DLD1 (cell line): ENCODE measurements at regions not wholly inside any gene's neighbourhood (a gene's known extent, or its start where the extent isn't known, plus 50 kb on each side); places are given as distances from the start of the nearest gene placed in this dataset.
"Not testable (repeated sequence)": the region's sequence is repeated elsewhere in the genome, so short reads cannot be mapped to it uniquely, and the experiment has no call there.

Experiments
- in situ Hi-C: cut with HindIII; loops from 2 replicates; pipeline ENCODE4 v1.10.0; 2017; ENCODE audit warnings: low sequenced_read_pairs

DNA sequence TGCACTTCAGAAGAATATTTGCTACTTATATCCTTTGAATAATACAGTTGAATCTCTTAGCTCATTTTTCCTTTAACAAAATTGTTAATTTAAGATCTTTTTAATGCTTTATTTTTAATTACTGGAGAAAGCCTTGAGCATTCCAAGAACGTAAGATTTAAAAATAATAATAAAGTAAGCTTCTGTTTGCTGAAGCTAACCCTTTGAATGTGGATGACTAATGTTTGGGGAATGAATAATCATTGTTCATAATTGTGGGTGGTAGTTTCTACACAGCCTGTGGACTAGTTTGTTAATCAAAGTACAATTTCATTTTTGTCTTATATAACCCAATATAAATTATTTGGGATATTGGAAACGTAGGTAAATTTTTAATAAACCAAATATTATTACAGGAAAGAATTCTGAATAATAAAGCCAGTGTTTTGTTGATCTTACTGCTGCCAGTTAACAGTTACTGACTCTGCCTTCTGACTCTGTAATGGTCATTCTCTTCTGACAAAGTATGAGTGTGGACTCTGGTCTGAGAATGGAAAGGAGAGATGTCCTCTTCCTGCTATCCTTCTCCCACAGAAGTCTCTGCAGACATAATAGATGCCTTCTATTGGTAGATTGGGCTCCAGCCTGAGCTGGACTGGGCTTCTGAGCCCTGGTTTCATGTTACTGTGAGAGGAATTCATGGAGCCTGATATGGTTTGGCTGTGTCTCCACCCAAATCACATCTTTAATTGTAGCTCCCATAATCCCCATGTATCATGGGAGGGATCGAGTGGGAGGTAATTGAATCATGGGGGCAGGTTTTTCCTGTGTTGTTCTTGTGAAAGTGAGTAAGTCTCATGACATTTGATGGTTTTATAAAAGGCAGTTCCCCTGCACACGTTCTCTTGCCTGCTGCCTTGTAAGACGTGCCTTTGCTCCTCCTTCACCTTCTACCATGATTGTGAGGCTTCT, 292.7 kb upstream of the SLC39A10 start:
- in situ Hi-C loops: no loop called here

DNA sequence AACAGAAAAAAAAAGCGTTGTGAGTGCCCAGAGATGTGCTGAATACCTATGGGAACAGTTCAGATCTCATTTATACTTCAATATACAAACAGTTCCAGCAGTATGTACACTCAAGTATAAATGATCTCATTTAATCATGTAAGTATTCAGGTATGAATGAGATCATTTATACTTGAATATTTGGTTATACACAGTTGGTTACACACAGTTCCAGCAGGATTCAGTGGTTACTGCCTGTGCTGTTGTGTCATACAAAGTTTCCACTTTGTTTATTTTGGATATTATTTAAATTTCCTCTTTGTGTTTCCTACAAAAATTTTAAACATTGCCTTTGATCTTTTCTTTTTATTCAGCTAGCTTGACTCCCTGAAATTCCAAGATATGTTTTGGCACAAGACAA, 293.5 kb upstream of the SLC39A10 start:
- in situ Hi-C loops: no loop called here

DNA sequence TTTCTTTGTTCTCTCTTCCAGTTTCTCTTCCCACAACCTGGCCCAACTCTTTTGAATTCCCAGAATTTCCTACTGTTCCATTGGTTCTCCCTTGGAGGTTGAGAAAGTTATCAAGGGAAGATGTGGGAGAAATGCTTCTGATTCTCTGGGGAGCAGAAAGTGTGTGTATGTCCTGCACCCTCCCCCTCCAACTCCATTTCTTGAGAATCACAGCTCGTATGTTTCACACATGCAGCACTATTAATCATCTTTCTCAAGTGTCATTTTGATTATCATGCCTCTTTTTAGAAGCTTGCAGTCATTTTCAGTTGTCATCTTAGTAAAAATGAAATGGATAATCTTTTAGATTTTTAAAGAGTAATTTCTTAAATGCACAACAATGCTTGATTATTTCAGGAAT, 296.8 kb upstream of the SLC39A10 start:
- in situ Hi-C loops: no loop called here

DNA sequence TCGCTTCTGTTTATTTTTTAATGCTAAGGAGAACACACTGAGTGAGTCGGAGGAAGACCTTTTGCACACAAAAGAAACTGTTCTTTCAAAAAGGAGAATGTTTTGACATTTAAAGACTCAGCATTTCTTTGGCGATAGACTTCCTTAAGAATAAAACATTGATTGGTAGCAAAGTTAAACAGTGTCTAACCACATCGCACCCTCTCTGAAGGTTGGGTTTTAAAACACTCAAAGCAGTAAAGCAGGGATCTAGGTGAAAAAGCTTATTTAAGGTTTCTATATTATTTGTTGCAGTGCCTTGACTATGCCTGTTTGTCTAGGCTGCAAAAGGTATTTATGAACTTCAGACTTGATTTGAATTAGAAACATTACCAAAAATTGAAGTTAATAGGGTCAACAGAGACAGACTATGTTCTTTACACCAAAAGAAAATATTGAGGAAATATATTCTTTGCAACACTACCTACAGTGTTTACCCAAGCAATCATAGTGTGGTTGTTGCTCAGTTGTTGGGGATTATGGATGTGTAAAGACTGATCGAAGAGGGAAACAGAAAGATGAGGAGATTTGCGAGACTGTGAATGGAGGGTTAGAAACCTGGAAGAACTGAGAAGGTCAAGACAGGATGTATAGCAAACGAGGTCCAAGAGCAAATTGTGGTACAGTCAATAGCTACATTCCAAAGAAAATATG, 297.8 kb upstream of the SLC39A10 start:
- in situ Hi-C loops: no loop called here

DNA sequence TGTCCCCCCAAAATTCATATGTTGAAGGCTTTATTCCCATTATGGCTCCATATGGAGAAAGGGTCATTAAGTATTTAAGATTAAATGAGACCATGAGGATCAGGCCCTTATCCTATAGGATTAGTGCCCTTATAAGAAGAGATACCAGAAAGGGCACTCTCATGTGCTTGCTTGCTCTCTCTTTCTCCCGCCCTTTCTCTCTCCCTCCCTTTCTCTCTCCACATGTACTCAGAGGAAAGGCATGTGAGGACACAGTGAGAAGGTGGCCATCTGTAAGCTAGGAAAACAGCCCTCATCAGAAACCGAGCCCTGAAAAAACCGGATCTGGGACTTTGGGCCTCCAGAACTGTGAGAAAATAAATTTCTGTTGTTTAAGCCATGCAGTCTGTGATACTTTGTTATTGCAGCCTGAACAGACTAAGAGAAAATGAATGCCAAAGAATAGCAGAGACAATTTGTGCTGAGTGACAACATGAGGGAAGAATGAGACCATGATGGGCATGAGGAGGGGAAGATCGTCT, 300.0 kb upstream of the SLC39A10 start:
- in situ Hi-C loops: no loop called here

DNA sequence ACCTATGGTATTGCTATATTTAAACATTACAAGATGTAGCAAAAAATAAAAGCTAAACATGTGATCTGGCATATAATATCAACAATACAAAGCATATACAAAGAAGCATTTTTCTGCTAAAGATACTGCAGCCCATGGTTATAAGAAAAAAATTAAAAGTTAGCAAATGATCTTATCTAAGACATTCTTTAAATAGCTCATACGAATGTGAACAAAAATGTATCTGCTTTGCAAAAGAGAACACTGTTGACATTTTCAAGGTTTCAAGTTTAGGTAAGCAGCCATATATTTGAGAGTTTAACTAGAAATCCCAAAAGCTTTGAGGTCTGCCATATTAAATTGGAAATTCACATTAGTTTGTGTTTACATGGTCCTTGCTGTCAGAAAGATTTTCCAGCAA, 301.0 kb upstream of the SLC39A10 start:
- in situ Hi-C loops: no loop called here

GRCh38 chr2:195352581-195352980, 304.4 kb upstream of the SLC39A10 start:
- in situ Hi-C loops: no loop called here

DNA sequence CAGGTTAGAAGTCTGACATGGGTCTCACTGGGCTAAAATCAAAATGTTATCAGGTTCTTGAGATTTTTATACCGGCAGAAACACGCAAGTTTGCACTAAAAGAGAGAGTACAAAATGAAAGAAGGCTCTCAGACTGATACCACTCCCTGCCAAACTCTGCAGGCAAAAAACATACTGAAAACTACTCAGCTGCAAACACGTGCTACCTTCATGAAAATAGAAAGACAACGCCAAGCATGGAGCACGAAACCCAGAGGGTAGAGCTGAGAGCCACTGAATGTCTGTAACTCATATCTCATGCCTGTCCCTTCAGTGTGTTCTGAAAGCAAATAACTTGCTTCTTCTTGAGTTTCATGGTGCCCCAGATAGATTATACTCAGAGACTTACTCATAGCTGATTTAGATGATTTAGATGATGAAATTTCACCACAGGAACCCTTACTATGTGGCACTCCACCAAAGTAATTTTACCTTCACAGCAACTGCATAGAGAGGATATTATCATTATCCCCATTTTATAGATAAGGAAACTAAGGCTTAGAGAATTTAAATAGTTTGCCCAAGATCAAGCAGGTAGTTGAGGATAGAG, 313.0 kb upstream of the SLC39A10 start:
- in situ Hi-C loops: no loop called here

- in situ Hi-C loops: no loop called here
These were observed 313.5 kb upstream of the SLC39A10 start for GRCh38 chr2:195343540-195343939.

DNA sequence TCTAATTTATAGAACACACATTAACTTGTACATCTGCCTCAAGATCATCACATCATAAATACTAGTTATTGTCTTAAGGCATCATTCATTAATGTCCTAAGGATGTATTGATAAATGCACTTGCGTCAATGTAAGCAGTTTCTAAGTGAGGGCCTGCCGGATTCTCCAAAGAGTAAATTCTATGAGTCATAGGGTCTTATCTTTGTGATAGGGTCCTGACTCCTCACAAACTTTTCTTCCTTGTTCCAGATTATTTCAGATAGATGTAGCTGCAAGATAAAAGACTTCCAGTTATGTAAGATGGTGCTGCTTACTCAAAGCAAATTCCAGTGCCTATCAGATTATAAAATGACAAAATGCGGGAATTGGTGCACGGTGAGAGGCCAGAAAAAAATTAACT, 315.0 kb upstream of the SLC39A10 start:
- in situ Hi-C loops: no loop called here

GRCh38 chr2:195338856-195339255, 318.2 kb upstream of the SLC39A10 start:
- in situ Hi-C loops: no loop called here

GRCh38 chr2:195337597-195337996, 319.4 kb upstream of the SLC39A10 start:
- in situ Hi-C loops: no loop called here

GRCh38 chr2:195333869-195334268, 323.2 kb upstream of the SLC39A10 start:
- in situ Hi-C loops: no loop called here

- in situ Hi-C loops: no loop called here
These were observed 325.1 kb upstream of the SLC39A10 start for GRCh38 chr2:195331966-195332365.

DNA sequence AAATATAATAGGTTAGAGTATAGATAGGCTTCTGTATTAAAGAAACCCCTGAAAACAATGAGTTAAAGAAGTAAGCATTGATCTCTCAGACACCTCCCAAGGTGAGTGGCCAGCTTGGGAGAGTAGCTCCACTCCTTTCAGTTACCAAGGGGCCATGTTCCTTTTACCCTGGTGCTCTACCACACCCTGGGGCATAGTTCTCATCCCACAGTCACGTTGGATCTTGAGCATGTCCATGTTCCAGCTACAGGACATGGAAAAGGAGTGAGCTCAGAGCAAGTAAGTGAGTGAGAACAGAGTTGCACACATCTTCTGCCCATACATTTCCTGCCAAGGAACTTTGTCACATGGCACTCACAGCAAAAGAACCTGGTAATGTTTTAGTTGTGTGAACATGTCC, 325.9 kb upstream of the SLC39A10 start:
- in situ Hi-C loops: no loop called here

GRCh38 chr2:195330513-195330956, 326.5 kb upstream of the SLC39A10 start:
- in situ Hi-C loops: no loop called here

GRCh38 chr2:195329784-195330183, 327.2 kb upstream of the SLC39A10 start:
- in situ Hi-C loops: not testable (repeated sequence)

- in situ Hi-C loops: no loop called here
These were observed 330.5 kb upstream of the SLC39A10 start for GRCh38 chr2:195326537-195326936.

- in situ Hi-C loops: no loop called here
These were observed 334.7 kb upstream of the SLC39A10 start for GRCh38 chr2:195322324-195322723.

DNA sequence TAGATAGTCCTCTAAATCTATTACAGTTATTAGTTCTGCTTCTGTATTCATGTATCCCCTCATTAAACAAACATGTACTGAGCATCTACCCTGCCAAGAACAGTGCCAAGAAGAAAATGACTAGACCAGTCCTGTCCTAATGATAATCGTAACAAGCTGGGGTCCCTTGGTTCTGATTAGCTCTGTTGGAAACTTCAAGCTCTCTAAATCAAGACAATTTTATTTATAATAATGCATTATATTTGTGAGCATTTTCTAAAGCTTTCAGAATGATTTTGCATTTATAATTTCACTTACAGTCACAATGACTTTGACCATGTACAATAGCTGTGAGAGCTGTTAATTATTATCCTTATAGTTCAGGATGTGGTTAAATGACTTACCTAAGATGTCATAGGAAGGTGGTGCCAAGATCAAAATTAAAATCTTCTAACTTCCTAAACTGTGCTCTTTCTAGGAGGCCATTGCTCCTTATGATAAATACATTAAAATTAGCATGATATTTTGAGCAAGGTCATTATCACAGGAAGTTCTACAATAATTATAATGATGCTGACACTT, 336.5 kb upstream of the SLC39A10 start:
- in situ Hi-C loops: no loop called here
